H1 (cell line): ENCODE measurements at regions not wholly inside any gene's neighbourhood (a gene's known extent, or its start where the extent isn't known, plus 50 kb on each side); places are given as distances from the start of the nearest gene placed in this dataset.

Experiments
- CBX8 ChIP-seq: fragments of 300-800, 300-1000 bp; sonication (generic); IDR thresholded peaks from 2 replicates; pipeline ENCODE4 v1.7.1; 2016; ENCODE audit warnings: low read depth, low read length, borderline replicate concordance
- CEBPB ChIP-seq: IDR thresholded peaks from 2 replicates; pipeline ENCODE4 v1.6.1; 2012; ENCODE audit warnings: low read depth, low read length
- CHD1 ChIP-seq: IDR thresholded peaks from 2 replicates; pipeline ENCODE4 v1.6.1; 2012; ENCODE audit warnings: low read depth, low read length, improper control_type of control experiment
- CHD2 ChIP-seq: IDR thresholded peaks from 2 replicates; pipeline ENCODE4 v1.6.1; 2012; ENCODE audit warnings: low read length, improper control_type of control experiment
- CREB1 ChIP-seq: IDR thresholded peaks from 2 replicates; pipeline ENCODE4 v1.6.1; 2012; ENCODE audit warnings: inconsistent platforms
- CTCF ChIP-seq, 3 experiments: IDR thresholded peaks; 1 replicate in 2 of 3; 2 replicates in 1 of 3; pipeline versions ENCODE4 v1.5.1 to v1.6.1; 2011; ENCODE audit warnings: low read length in 3 of 3, mild to moderate bottlenecking in 3 of 3, inconsistent platforms in 2 of 3, low read depth in 1 of 3, moderate library complexity in 1 of 3; ENCODE audit not compliant: insufficient read depth in 1 of 3; ENCODE audit errors: control extremely low read depth in 1 of 3
- FOSL1 ChIP-seq: IDR thresholded peaks from 2 replicates; pipeline ENCODE4 v1.6.1; 2011; ENCODE audit warnings: mild to moderate bottlenecking, low read depth, low read length, moderate library complexity; ENCODE audit not compliant: insufficient read depth
- KDM1A ChIP-seq: fragments of 200-600, 300-600 bp; sonication (generic); IDR thresholded peaks from 2 replicates; pipeline ENCODE4 v1.7.1; 2016; ENCODE audit warnings: mild to moderate bottlenecking, low read length, borderline replicate concordance
- KDM5A ChIP-seq: fragments of 200-600 bp; IDR thresholded peaks from 2 replicates; pipeline ENCODE4 v1.7.1; 2012; ENCODE audit warnings: mild to moderate bottlenecking, low read length, inconsistent platforms, mixed read lengths
- POLR2A ChIP-seq, 2 experiments: IDR thresholded peaks; 1 replicate in 1 of 2; 2 replicates in 1 of 2; pipeline ENCODE4 v1.6.1; 2011; ENCODE audit warnings: low read depth in 2 of 2, low read length in 2 of 2, mild to moderate bottlenecking in 2 of 2; ENCODE audit errors: control extremely low read depth in 1 of 2
- RAD21 ChIP-seq, 2 experiments: IDR thresholded peaks in 1 of 2; conservative IDR thresholded peaks in 1 of 2; 2 replicates each; pipeline ENCODE4 v1.6.1; 2011; ENCODE audit warnings: low read depth in 2 of 2, low read length in 2 of 2, improper control_type of control experiment in 1 of 2, inconsistent platforms in 1 of 2, mild to moderate bottlenecking in 1 of 2, moderate library complexity in 1 of 2
- TBP ChIP-seq: IDR thresholded peaks from 2 replicates; pipeline ENCODE4 v1.6.1; 2011; ENCODE audit warnings: low read depth, low read length, improper control_type of control experiment

GRCh38 chr6:117829594-117830319, 77.3 kb upstream of the SLC35F1 start:
- TF ChIP-seq POLR2A (IDR thresholded peaks at IDR 0.05; ENCODE audit: control extremely low read depth in 1 of 2, low read depth in 2 of 2, low read length in 2 of 2) (no peak), CHD1 (no peak), CBX8 (no peak), RAD21 (IDR thresholded peaks at IDR 0.05 in 1 of 2, conservative IDR thresholded peaks at IDR 0.05 in 1 of 2; ENCODE audit: low read depth in 2 of 2, low read length in 2 of 2) (peak; percentile 89 to 94), CTCF (IDR thresholded peaks at IDR 0.05; ENCODE audit: control extremely low read depth in 1 of 3, insufficient read depth in 1 of 3, low read depth in 1 of 3, low read length in 3 of 3) (peak; percentile 37 to 75 (median 56)), CEBPB (no peak), FOSL1 (no peak), CHD2 (0 out of 2 replicates have a peak, but pooled peaks have one; percentile 13), CREB1 (0 out of 2 replicates have a peak, but pooled peaks have one; percentile 27), KDM1A (no peak), KDM5A (no peak), TBP (no peak)
